HL-60 (cell line): ENCODE measurements at regions not wholly inside any gene's neighbourhood (a gene's known extent, or its start where the extent isn't known, plus 50 kb on each side); places are given as distances from the start of the nearest gene placed in this dataset.

Experiments
- DNase-seq, 2 experiments: peaks; one replicate each; pipeline ENCODE4 v3.0.0-alpha.2; 2010 to 2020; ENCODE audit warnings: low read depth in 1 of 2, low spot score in 1 of 2
- H3K27ac ChIP-seq: fragments of 250-450 bp; sonication (Bioruptor Pico); replicated peaks from 2 replicates; pipeline ENCODE4 v1.5.1; 2020; ENCODE audit warnings: mild to moderate bottlenecking, moderate library complexity
- H3K27me3 ChIP-seq: fragments of 250-450 bp; sonication (Bioruptor Pico); 2 replicates; pipeline ENCODE4 v1.5.1; 2021; ENCODE audit warnings: mild to moderate bottlenecking, moderate library complexity; ENCODE audit not compliant: insufficient read depth, poor library complexity, severe bottlenecking
- H3K4me3 ChIP-seq: replicated peaks from 2 replicates; pipeline ENCODE4 v1.5.1; 2011; ENCODE audit warnings: mild to moderate bottlenecking, control low read depth, low read length; ENCODE audit not compliant: insufficient read depth
- CTCF ChIP-seq: IDR thresholded peaks from one replicate; pipeline ENCODE4 v1.5.1; 2011; ENCODE audit warnings: low read length, control low read depth, inconsistent platforms; ENCODE audit not compliant: insufficient read depth
- GABPA ChIP-seq: IDR thresholded peaks from 2 replicates; pipeline ENCODE4 v1.6.1; 2012; ENCODE audit warnings: low read depth
- POLR2AphosphoS5 ChIP-seq: IDR thresholded peaks from 2 replicates; pipeline ENCODE4 v1.6.1; 2012; ENCODE audit warnings: low read depth
- REST ChIP-seq: IDR thresholded peaks from 2 replicates; pipeline ENCODE4 v1.6.1; 2012; ENCODE audit warnings: low read depth; ENCODE audit not compliant: insufficient replicate concordance
- SPI1 ChIP-seq: IDR thresholded peaks from 2 replicates; pipeline ENCODE4 v1.6.1; 2012; ENCODE audit warnings: low read depth, mild to moderate bottlenecking, borderline replicate concordance

- no peak for TF ChIP-seq CTCF
- TF ChIP-seq GABPA: no peak
- TF ChIP-seq POLR2AphosphoS5: no peak
- no peak for TF ChIP-seq SPI1
- TF ChIP-seq REST: no peak
- peaks cover 3% of the 10 kb centered on the region for H3K27me3 ChIP-seq
- H3K27ac ChIP-seq: no peak overlapping the region
- no peak overlapping the region for H3K4me3 ChIP-seq
- DNase-seq: no peak
These were observed 85.8 kb upstream of the ST6GALNAC5 start for GRCh38 chr1:76781447-76781846.

- DNase-seq: no peak
- TF ChIP-seq CTCF: no peak
- TF ChIP-seq POLR2AphosphoS5: no peak
- no peak for TF ChIP-seq REST
- no peak for TF ChIP-seq GABPA
- TF ChIP-seq SPI1: no peak
- peaks cover 3% of the 10 kb centered on the region for H3K27me3 ChIP-seq
- H3K27ac ChIP-seq: no peak overlapping the region
- H3K4me3 ChIP-seq: no peak overlapping the region
These were observed 84.5 kb upstream of the ST6GALNAC5 start for GRCh38 chr1:76782809-76783208.

GRCh38 chr1:76784502-76784901, 82.8 kb upstream of the ST6GALNAC5 start:
- no peak for TF ChIP-seq GABPA
- no peak for TF ChIP-seq SPI1
- TF ChIP-seq CTCF: no peak
- TF ChIP-seq POLR2AphosphoS5: no peak
- TF ChIP-seq REST: no peak
- H3K4me3 ChIP-seq: no peak overlapping the region
- no peak for DNase-seq
- H3K27me3 ChIP-seq: peaks cover 3% of the 10 kb centered on the region
- no peak overlapping the region for H3K27ac ChIP-seq
